ENCODE measurements at regions not wholly inside any gene's neighbourhood (a gene's known extent, or its start where the extent isn't known, plus 50 kb on each side); places are given as distances from the start of the nearest gene placed in this dataset.

GRCh38 chr16:6360641-6361040, 972.0 kb upstream of the RBFOX1 start:
- Histone ChIP-seq H3K27me3 (ENCODE audit: insufficient read depth, low read length) (no peaks in the 10 kb centered on the region), H3K79me1 (ENCODE audit: low read length) (no peaks in the 10 kb centered on the region), H3K36me3 (ENCODE audit: control insufficient read depth in 1 of 2, insufficient read depth in 2 of 2, low read length in 2 of 2) (no peaks in the 10 kb centered on the region), H2BK5ac (ENCODE audit: low read depth, low read length, poor library complexity) (no peak overlapping the region), H3K18ac (ENCODE audit: low read length) (no peak overlapping the region), H2BK12ac (ENCODE audit: low read length) (no peak overlapping the region), H2BK120ac (ENCODE audit: insufficient read depth, low read length, poor library complexity) (no peak overlapping the region), H3K4me3 (ENCODE audit: low read depth, low read length) (no peak overlapping the region), H3K9ac (ENCODE audit: low read length) (no peak overlapping the region), H2AK5ac (ENCODE audit: low read length) (no peak overlapping the region), H2AFZ (ENCODE audit: insufficient read depth, low read length, poor library complexity) (no peak overlapping the region), H3K27ac (ENCODE audit: low read depth, low read length) (no peak overlapping the region), H3K14ac (ENCODE audit: low read length) (no peak overlapping the region), H4K91ac (ENCODE audit: low read depth, low read length) (no peak overlapping the region), H4K12ac (ENCODE audit: low read depth, low read length) (no peak overlapping the region), H3K9me3 (ENCODE audit: insufficient read depth, low read depth, low read length) (no peaks in the 10 kb centered on the region), H4K8ac (ENCODE audit: low read depth, low read length) (no peak overlapping the region), H3K4me2 (ENCODE audit: low read length) (no peak overlapping the region), H3K4me1 (ENCODE audit: control insufficient read depth in 1 of 2, insufficient read depth in 2 of 2, low read length in 2 of 2) (no peaks in the 10 kb centered on the region), H3K4ac (ENCODE audit: low read depth, low read length) (no peak overlapping the region), H3K79me2 (ENCODE audit: control insufficient read depth, insufficient read depth, low read length, poor library complexity) (no peaks in the 10 kb centered on the region), H3K23ac (ENCODE audit: low read length) (no peak overlapping the region)
- WGBS (ENCODE audit: extremely low coverage, insufficient coverage, insufficient read length) = no CpG with 5 or more reads among the region's 7 CpGs
- DNase-seq = no peak

- no peak overlapping the region for H2BK120ac ChIP-seq (ENCODE audit: insufficient read depth, low read length, poor library complexity)
- no peak overlapping the region for H4K8ac ChIP-seq (ENCODE audit: low read depth, low read length)
- H3K4ac ChIP-seq (ENCODE audit: low read depth, low read length) = no peak overlapping the region
- no CpG with 5 or more reads among the region's 7 CpGs for WGBS (ENCODE audit: extremely low coverage, insufficient coverage, insufficient read length)
- H3K4me3 ChIP-seq (ENCODE audit: low read depth, low read length) = no peak overlapping the region
- H2BK5ac ChIP-seq (ENCODE audit: low read depth, low read length, poor library complexity) = no peak overlapping the region
- H3K4me2 ChIP-seq (ENCODE audit: low read length) = no peak overlapping the region
- no peak overlapping the region for H3K14ac ChIP-seq (ENCODE audit: low read length)
- no peaks in the 10 kb centered on the region for H3K79me1 ChIP-seq (ENCODE audit: low read length)
- no peak overlapping the region for H3K18ac ChIP-seq (ENCODE audit: low read length)
- no peaks in the 10 kb centered on the region for H3K27me3 ChIP-seq (ENCODE audit: insufficient read depth, low read length)
- no peak overlapping the region for H4K12ac ChIP-seq (ENCODE audit: low read depth, low read length)
- no peak overlapping the region for H2AK5ac ChIP-seq (ENCODE audit: low read length)
- no peaks in the 10 kb centered on the region for H3K4me1 ChIP-seq (ENCODE audit: control insufficient read depth in 1 of 2, insufficient read depth in 2 of 2, low read length in 2 of 2)
- no peak overlapping the region for H3K9ac ChIP-seq (ENCODE audit: low read length)
- no peak overlapping the region for H2AFZ ChIP-seq (ENCODE audit: insufficient read depth, low read length, poor library complexity)
- DNase-seq = no peak
- no peak overlapping the region for H2BK12ac ChIP-seq (ENCODE audit: low read length)
- no peaks in the 10 kb centered on the region for H3K9me3 ChIP-seq (ENCODE audit: insufficient read depth, low read depth, low read length)
- H3K79me2 ChIP-seq (ENCODE audit: control insufficient read depth, insufficient read depth, low read length, poor library complexity) = no peaks in the 10 kb centered on the region
- no peak overlapping the region for H4K91ac ChIP-seq (ENCODE audit: low read depth, low read length)
- H3K36me3 ChIP-seq (ENCODE audit: control insufficient read depth in 1 of 2, insufficient read depth in 2 of 2, low read length in 2 of 2) = no peaks in the 10 kb centered on the region
- H3K23ac ChIP-seq (ENCODE audit: low read length) = no peak overlapping the region
- no peak overlapping the region for H3K27ac ChIP-seq (ENCODE audit: low read depth, low read length)
Observed at GRCh38 chr16:6356911-6357310, 975.7 kb upstream of the RBFOX1 start.

DNA sequence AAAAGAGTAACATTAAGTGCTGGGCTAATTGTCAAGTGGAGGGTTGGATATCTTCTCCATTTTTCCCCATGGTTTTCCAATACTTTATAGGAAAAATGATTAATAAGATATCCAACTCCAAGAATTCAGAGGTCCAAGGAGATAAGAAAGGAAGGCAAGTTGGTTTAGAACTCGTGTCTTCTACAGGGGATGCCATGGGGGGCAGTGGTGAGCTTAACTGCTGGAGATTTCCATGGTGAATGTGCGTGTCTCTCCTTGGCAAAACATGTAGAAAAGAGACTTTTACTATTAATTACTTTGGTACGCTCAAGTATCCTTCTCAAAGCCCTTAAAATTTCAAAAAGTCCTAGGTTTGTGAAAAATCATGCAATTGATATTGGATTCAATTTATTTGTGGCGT, 982.9 kb upstream of the RBFOX1 start:
- Histone ChIP-seq H3K4me2 (ENCODE audit: low read length) (no peak overlapping the region), H2BK12ac (ENCODE audit: low read length) (no peak overlapping the region), H2AFZ (ENCODE audit: insufficient read depth, low read length, poor library complexity) (no peak overlapping the region), H3K4ac (ENCODE audit: low read depth, low read length) (no peak overlapping the region), H3K18ac (ENCODE audit: low read length) (no peak overlapping the region), H3K9ac (ENCODE audit: low read length) (no peak overlapping the region), H3K4me3 (ENCODE audit: low read depth, low read length) (no peak overlapping the region), H3K4me1 (ENCODE audit: control insufficient read depth in 1 of 2, insufficient read depth in 2 of 2, low read length in 2 of 2) (no peaks in the 10 kb centered on the region), H3K14ac (ENCODE audit: low read length) (no peak overlapping the region), H2AK5ac (ENCODE audit: low read length) (no peak overlapping the region), H4K91ac (ENCODE audit: low read depth, low read length) (no peak overlapping the region), H3K23ac (ENCODE audit: low read length) (no peak overlapping the region), H3K27ac (ENCODE audit: low read depth, low read length) (no peak overlapping the region), H3K36me3 (ENCODE audit: control insufficient read depth in 1 of 2, insufficient read depth in 2 of 2, low read length in 2 of 2) (no peaks in the 10 kb centered on the region), H4K12ac (ENCODE audit: low read depth, low read length) (no peak overlapping the region), H3K9me3 (ENCODE audit: insufficient read depth, low read depth, low read length) (no peaks in the 10 kb centered on the region), H2BK120ac (ENCODE audit: insufficient read depth, low read length, poor library complexity) (no peak overlapping the region), H4K8ac (ENCODE audit: low read depth, low read length) (no peak overlapping the region), H3K27me3 (ENCODE audit: insufficient read depth, low read length) (no peaks in the 10 kb centered on the region), H3K79me2 (ENCODE audit: control insufficient read depth, insufficient read depth, low read length, poor library complexity) (no peaks in the 10 kb centered on the region), H2BK5ac (ENCODE audit: low read depth, low read length, poor library complexity) (no peak overlapping the region), H3K79me1 (ENCODE audit: low read length) (no peaks in the 10 kb centered on the region)
- no peak for DNase-seq
- no CpG with 5 or more reads among the region's 4 CpGs for WGBS (ENCODE audit: extremely low coverage, insufficient coverage, insufficient read length)

DNA sequence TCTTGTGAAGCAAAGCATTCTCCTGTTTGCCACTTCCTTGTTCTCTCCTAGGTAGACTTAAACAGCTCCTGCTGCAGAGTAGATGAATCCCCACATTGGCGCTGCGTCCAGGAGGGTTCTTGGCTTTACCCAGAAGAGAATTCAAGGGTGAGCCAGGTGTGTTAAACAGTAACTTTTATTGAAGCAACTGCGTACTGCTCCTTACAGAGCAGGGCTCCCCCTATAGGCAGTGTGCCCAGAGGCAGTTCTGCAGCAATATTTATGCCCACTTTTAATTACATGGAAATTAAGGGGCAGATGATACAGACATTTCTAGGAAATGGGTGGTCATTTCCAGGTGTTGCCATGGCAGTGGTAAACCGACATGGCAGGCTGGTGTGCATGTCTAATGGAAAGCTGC, 987.6 kb upstream of the RBFOX1 start:
- H3K4me2 ChIP-seq (ENCODE audit: low read length) = no peak overlapping the region
- no peak overlapping the region for H2AK5ac ChIP-seq (ENCODE audit: low read length)
- H3K4me3 ChIP-seq (ENCODE audit: low read depth, low read length) = no peak overlapping the region
- no peak for DNase-seq
- H4K8ac ChIP-seq (ENCODE audit: low read depth, low read length) = no peak overlapping the region
- H2BK120ac ChIP-seq (ENCODE audit: insufficient read depth, low read length, poor library complexity) = no peak overlapping the region
- no peak overlapping the region for H4K91ac ChIP-seq (ENCODE audit: low read depth, low read length)
- H2BK5ac ChIP-seq (ENCODE audit: low read depth, low read length, poor library complexity) = no peak overlapping the region
- no peaks in the 10 kb centered on the region for H3K79me1 ChIP-seq (ENCODE audit: low read length)
- no peak overlapping the region for H3K14ac ChIP-seq (ENCODE audit: low read length)
- no peaks in the 10 kb centered on the region for H3K79me2 ChIP-seq (ENCODE audit: control insufficient read depth, insufficient read depth, low read length, poor library complexity)
- no peak overlapping the region for H3K4ac ChIP-seq (ENCODE audit: low read depth, low read length)
- no peaks in the 10 kb centered on the region for H3K27me3 ChIP-seq (ENCODE audit: insufficient read depth, low read length)
- no peak overlapping the region for H3K9ac ChIP-seq (ENCODE audit: low read length)
- no peaks in the 10 kb centered on the region for H3K36me3 ChIP-seq (ENCODE audit: control insufficient read depth in 1 of 2, insufficient read depth in 2 of 2, low read length in 2 of 2)
- peaks cover 1% of the 10 kb centered on the region for H3K9me3 ChIP-seq (ENCODE audit: insufficient read depth, low read depth, low read length)
- no peak overlapping the region for H4K12ac ChIP-seq (ENCODE audit: low read depth, low read length)
- H2BK12ac ChIP-seq (ENCODE audit: low read length) = no peak overlapping the region
- no peak overlapping the region for H2AFZ ChIP-seq (ENCODE audit: insufficient read depth, low read length, poor library complexity)
- H3K4me1 ChIP-seq (ENCODE audit: control insufficient read depth in 1 of 2, insufficient read depth in 2 of 2, low read length in 2 of 2) = no peaks in the 10 kb centered on the region
- WGBS (ENCODE audit: extremely low coverage, insufficient coverage, insufficient read length) = no CpG with 5 or more reads among the region's 4 CpGs
- no peak overlapping the region for H3K18ac ChIP-seq (ENCODE audit: low read length)
- no peak overlapping the region for H3K27ac ChIP-seq (ENCODE audit: low read depth, low read length)
- no peak overlapping the region for H3K23ac ChIP-seq (ENCODE audit: low read length)
